ENCODE measurements at regions not wholly inside any gene's neighbourhood (a gene's known extent, or its start where the extent isn't known, plus 50 kb on each side); places are given as distances from the start of the nearest gene placed in this dataset.

- TF ChIP-seq CTCF (conservative IDR thresholded peaks at IDR 0.05 in 1 of 2, IDR thresholded peaks at IDR 0.05 in 1 of 2; ENCODE audit: low read depth in 1 of 2, low read length in 2 of 2) (no peak), EZH2 (IDR thresholded peaks at IDR 0.05; ENCODE audit: low read length, missing control alignments) (no peak)
Observed at GRCh38 chr10:61609701-61610100, 53.0 kb upstream of the CABCOCO1 start.
